Left lung (tissue), 4 donors: ENCODE measurements at regions not wholly inside any gene's neighbourhood (a gene's known extent, or its start where the extent isn't known, plus 50 kb on each side); places are given as distances from the start of the nearest gene placed in this dataset.
"Not testable (repeated sequence)": the region's sequence is repeated elsewhere in the genome, so short reads cannot be mapped to it uniquely, and the experiment has no call there.

ENCODE experiments used
- ATAC-seq: fragments of 200-7000 bp; cut with Tn5 transposase; one replicate; pipeline ENCODE4 v1.9.1; 2020; ENCODE audit warnings: moderate library complexity
- DNase-seq, 4 donors: peaks; one replicate each; pipeline ENCODE4 v3.0.0-alpha.2; 2013 to 2020
- H3K27ac ChIP-seq, 2 donors: fragments of 200-600 bp; sonication (generic) in 1 of 2; one replicate each; pipeline versions ENCODE4 v1.5.0 to v1.8.0; 2020 to 2021
- H3K27me3 ChIP-seq, 2 donors: fragments of 200-600 bp; sonication (generic) in 1 of 2; one replicate each; pipeline versions ENCODE4 v1.5.0 to v1.8.0; 2020 to 2021
- H3K36me3 ChIP-seq, 2 donors: fragments of 200-600 bp; sonication (generic) in 1 of 2; one replicate each; pipeline versions ENCODE4 v1.5.0 to v1.8.0; 2020 to 2021
- H3K4me1 ChIP-seq, 2 donors: fragments of 200-600 bp; one replicate each; pipeline ENCODE4 v1.8.0; 2021
- H3K4me3 ChIP-seq, 2 donors: fragments of 200-600 bp; sonication (generic) in 1 of 2; one replicate each; pipeline versions ENCODE4 v1.5.0 to v1.8.0; 2020 to 2021; ENCODE audit warnings: mild to moderate bottlenecking in 1 of 2
- H3K9me3 ChIP-seq, 2 donors: fragments of 200-600 bp; sonication (generic) in 1 of 2; one replicate each; pipeline versions ENCODE4 v1.5.0 to v1.8.0; 2020 to 2021
- CTCF ChIP-seq, 2 donors: fragments of 200-600 bp; sonication (generic) in 1 of 2; IDR thresholded peaks; one replicate each; pipeline versions ENCODE4 v1.5.0 to v1.8.0; 2021; ENCODE audit warnings: antibody characterized with exemption in 2 of 2
- intact Hi-C, 2 donors: fragments of 100-400 bp; cut with DNase I; formaldehyde crosslinking; loops; one replicate each; pipeline versions ENCODE4 v1.11.2 to v1.14.2; 2022
- donor health status: DM: no; HTN: yes; CAD: no.
- donor health status: DM: no; HTN: no; CAD: no.

- H3K9me3 ChIP-seq, intact Hi-C loops, H3K4me1 ChIP-seq, H3K27ac ChIP-seq, DNase-seq, H3K36me3 ChIP-seq, ATAC-seq, H3K4me3 ChIP-seq, H3K27me3 ChIP-seq: not testable (repeated sequence)
Measured at GRCh38 chrX:90848595-90848994, 586.0 kb upstream of the PABPC5 start.

GRCh38 chrX:90883479-90883878 lies 551.2 kb upstream of the PABPC5 start:
- intact Hi-C loops: no loop called here
- no peaks in the 10 kb centered on the region for H3K27me3 ChIP-seq
- no peaks in the 10 kb centered on the region for H3K9me3 ChIP-seq
- no peak for ATAC-seq
- no peak overlapping the region for H3K27ac ChIP-seq
- H3K4me3 ChIP-seq: no peak overlapping the region
- no peaks in the 10 kb centered on the region for H3K4me1 ChIP-seq
- no peaks in the 10 kb centered on the region for H3K36me3 ChIP-seq
- no peak for TF ChIP-seq CTCF (IDR thresholded peaks at IDR 0.05)
- DNase-seq: no peak

GRCh38 chrX:90914816-90915215 lies 519.8 kb upstream of the PABPC5 start:
- DNase-seq, intact Hi-C loops, ATAC-seq, H3K27me3 ChIP-seq, H3K4me3 ChIP-seq, H3K27ac ChIP-seq, H3K9me3 ChIP-seq, H3K4me1 ChIP-seq, H3K36me3 ChIP-seq: not testable (repeated sequence)

GRCh38 chrX:90946870-90947269 lies 487.8 kb upstream of the PABPC5 start:
- DNase-seq, H3K27ac ChIP-seq, H3K36me3 ChIP-seq, intact Hi-C loops, H3K27me3 ChIP-seq, ATAC-seq, H3K4me3 ChIP-seq, H3K4me1 ChIP-seq, H3K9me3 ChIP-seq: not testable (repeated sequence)

- H3K9me3 ChIP-seq, H3K27ac ChIP-seq, ATAC-seq, H3K27me3 ChIP-seq, DNase-seq, intact Hi-C loops, H3K36me3 ChIP-seq, H3K4me1 ChIP-seq, H3K4me3 ChIP-seq: not testable (repeated sequence)
Measured at GRCh38 chrX:90995191-90995590, 439.4 kb upstream of the PABPC5 start.

- not testable (repeated sequence) for DNase-seq, H3K4me1 ChIP-seq, ATAC-seq
Measured at GRCh38 chrX:91018111-91018510, 416.5 kb upstream of the PABPC5 start.

GRCh38 chrX:91039777-91040176 lies 394.9 kb upstream of the PABPC5 start:
- no peak overlapping the region for H3K4me3 ChIP-seq
- intact Hi-C loops: no loop called here
- no peaks in the 10 kb centered on the region for H3K9me3 ChIP-seq
- no peaks in the 10 kb centered on the region for H3K36me3 ChIP-seq
- ATAC-seq: peak; percentile 76
- no peaks in the 10 kb centered on the region for H3K27me3 ChIP-seq
- H3K27ac ChIP-seq: no peak overlapping the region
- H3K4me1 ChIP-seq: no peaks in the 10 kb centered on the region
- no peak for DNase-seq
- no peak for TF ChIP-seq CTCF (IDR thresholded peaks at IDR 0.05)

More at GRCh38 chrX:91018111-91018510, 416.5 kb upstream of the PABPC5 start:
- H3K27me3 ChIP-seq, H3K9me3 ChIP-seq, H3K27ac ChIP-seq, intact Hi-C loops, H3K4me3 ChIP-seq, H3K36me3 ChIP-seq: not testable (repeated sequence)

GRCh38 chrX:91066104-91066503 lies 368.5 kb upstream of the PABPC5 start:
- DNase-seq: no peak
- H3K36me3 ChIP-seq: no peaks in the 10 kb centered on the region
- no peaks in the 10 kb centered on the region for H3K4me1 ChIP-seq
- no peaks in the 10 kb centered on the region for H3K27me3 ChIP-seq
- intact Hi-C loops: no loop called here
- H3K9me3 ChIP-seq: no peaks in the 10 kb centered on the region
- no peak for ATAC-seq
- H3K4me3 ChIP-seq: no peak overlapping the region
- H3K27ac ChIP-seq: no peak overlapping the region
- TF ChIP-seq CTCF (IDR thresholded peaks at IDR 0.05): no peak
